WERI-Rb-1 (cell line): ENCODE measurements at regions not wholly inside any gene's neighbourhood (a gene's known extent, or its start where the extent isn't known, plus 50 kb on each side); places are given as distances from the start of the nearest gene placed in this dataset.

Experiments used
- DNase-seq: peaks from one replicate; pipeline ENCODE4 v3.0.0-alpha.2; 2020
- H3K27ac ChIP-seq: fragments of 250-450 bp; sonication (Bioruptor Pico); 2 replicates; pipeline ENCODE4 v1.5.1; 2020; ENCODE audit warnings: mild to moderate bottlenecking, moderate library complexity
- H3K27me3 ChIP-seq: fragments of 250-450 bp; sonication (Bioruptor Pico); 2 replicates; pipeline ENCODE4 v1.5.1; 2021; ENCODE audit warnings: mild to moderate bottlenecking, low read depth, moderate library complexity; ENCODE audit not compliant: insufficient read depth, severe bottlenecking
- H3K36me3 ChIP-seq: fragments of 250-450 bp; sonication (Bioruptor Pico); 2 replicates; pipeline ENCODE4 v1.5.1; 2020; ENCODE audit warnings: mild to moderate bottlenecking, moderate library complexity
- H3K4me3 ChIP-seq: 2 replicates; pipeline ENCODE4 v1.5.1; 2011; ENCODE audit warnings: low read depth, mild to moderate bottlenecking, control low read depth, low read length
- H3K9me3 ChIP-seq: fragments of 250-450 bp; sonication (Bioruptor Pico); 2 replicates; pipeline ENCODE4 v1.5.1; 2021; ENCODE audit warnings: mild to moderate bottlenecking, moderate library complexity; ENCODE audit not compliant: severe bottlenecking
- CTCF ChIP-seq: IDR thresholded peaks from 2 replicates; pipeline ENCODE4 v1.5.1; 2011; ENCODE audit warnings: low read depth, mild to moderate bottlenecking, control low read depth, inconsistent platforms, low read length

GRCh38 chr3:177473903-177474302, 276.6 kb upstream of the TBL1XR1 start:
- Histone ChIP-seq H3K27ac (no peak overlapping the region), H3K36me3 (no peaks in the 10 kb centered on the region), H3K4me3 (no peak overlapping the region), H3K27me3 (no peaks in the 10 kb centered on the region), H3K9me3 (no peaks in the 10 kb centered on the region)
- DNase-seq, result no peak
- TF ChIP-seq CTCF, result no peak

- Histone ChIP-seq H3K27ac (no peak overlapping the region), H3K27me3 (no peaks in the 10 kb centered on the region), H3K4me3 (no peak overlapping the region), H3K36me3 (no peaks in the 10 kb centered on the region), H3K9me3 (no peaks in the 10 kb centered on the region)
- no peak for DNase-seq
- TF ChIP-seq CTCF, result no peak
Observed at GRCh38 chr3:177474652-177475355, 277.5 kb upstream of the TBL1XR1 start.

GRCh38 chr3:177475356-177475665, 278.0 kb upstream of the TBL1XR1 start:
- no peak for TF ChIP-seq CTCF
- no peak overlapping the region for H3K27ac ChIP-seq
- no peak for DNase-seq
- no peaks in the 10 kb centered on the region for H3K27me3 ChIP-seq
- H3K4me3 ChIP-seq, result no peak overlapping the region
- H3K9me3 ChIP-seq, result no peaks in the 10 kb centered on the region
- H3K36me3 ChIP-seq, result no peaks in the 10 kb centered on the region

GRCh38 chr3:177476495-177476894, 279.2 kb upstream of the TBL1XR1 start:
- DNase-seq, result no peak
- Histone ChIP-seq H3K27ac (no peak overlapping the region), H3K36me3 (no peaks in the 10 kb centered on the region), H3K4me3 (no peak overlapping the region), H3K27me3 (no peaks in the 10 kb centered on the region), H3K9me3 (no peaks in the 10 kb centered on the region)
- TF ChIP-seq CTCF, result no peak

- TF ChIP-seq CTCF, result no peak
- no peak overlapping the region for H3K27ac ChIP-seq
- no peak overlapping the region for H3K4me3 ChIP-seq
- no peaks in the 10 kb centered on the region for H3K36me3 ChIP-seq
- no peak for DNase-seq
- no peaks in the 10 kb centered on the region for H3K27me3 ChIP-seq
- no peaks in the 10 kb centered on the region for H3K9me3 ChIP-seq
Observed at GRCh38 chr3:177476921-177477435, 279.7 kb upstream of the TBL1XR1 start.
